Endothelial cell of umbilical vein (primary cell): ENCODE measurements at regions not wholly inside any gene's neighbourhood (a gene's known extent, or its start where the extent isn't known, plus 50 kb on each side); places are given as distances from the start of the nearest gene placed in this dataset.

Experiments used
- BruUV-seq: library from RNA; stranded (reverse); fragments of 400-500 nt; replicated peaks from 2 replicates; lab custom pipeline; 2021; lab: Mats Ljungman, UMichigan
- CTCF ChIA-PET: fragments of 300-600, 350-600 bp; sonication (Branson Sonifier 250); formaldehyde crosslinking; loops from one replicate; lab custom pipeline; 2021; ENCODE audit warnings: antibody characterized with exemption, inconsistent platforms; lab: Charles Lee
- POLR2A ChIA-PET: fragments of 300-600, 350-600 bp; sonication (Branson Sonifier 250); formaldehyde crosslinking; loops from one replicate; lab custom pipeline; 2021; ENCODE audit warnings: antibody characterized with exemption, inconsistent platforms; lab: Charles Lee
- DNase-seq: peaks from one replicate; pipeline ENCODE4 v3.0.0-alpha.2; 2011; ENCODE audit warnings: low read depth, low spot score
- FAIRE-seq: peaks from 2 replicates; lab custom pipeline; 2011; peaks lifted over from hg19 to GRCh38; lab: Jason Lieb, UNC
- H2AFZ ChIP-seq: 2 replicates; pipeline ENCODE4 v1.6.0; 2012; ENCODE audit warnings: low read depth, low read length, control low read depth, inconsistent platforms
- H3K27ac ChIP-seq: 2 replicates; pipeline ENCODE4 v1.5.1; 2011; ENCODE audit warnings: low read depth, mild to moderate bottlenecking, control low read depth, low read length, moderate library complexity; ENCODE audit not compliant: insufficient read depth
- H3K27me3 ChIP-seq, 2 experiments: 2 replicates each; pipeline versions ENCODE4 v1.6.0 to v1.6.1; 2011; ENCODE audit warnings: low read length in 2 of 2, mixed read lengths in 1 of 2; ENCODE audit not compliant: control insufficient read depth in 2 of 2, insufficient read depth in 2 of 2
- H3K36me3 ChIP-seq, 2 experiments: 2 replicates in 1 of 2; 3 replicates in 1 of 2; pipeline ENCODE4 v1.5.1; 2011; ENCODE audit warnings: low read length in 2 of 2, mild to moderate bottlenecking in 1 of 2, moderate library complexity in 1 of 2; ENCODE audit not compliant: control insufficient read depth in 2 of 2, insufficient read depth in 2 of 2; ENCODE audit errors: extremely low read depth in 1 of 2
- H3K4me1 ChIP-seq: 3 replicates; pipeline ENCODE4 v1.5.1; 2011; ENCODE audit warnings: mild to moderate bottlenecking, low read length; ENCODE audit not compliant: control insufficient read depth, insufficient read depth; ENCODE audit errors: extremely low read depth
- H3K4me2 ChIP-seq: 2 replicates; pipeline ENCODE4 v1.6.1; 2011; ENCODE audit warnings: low read length, control low read depth, mixed read lengths; ENCODE audit not compliant: insufficient read depth
- H3K4me3 ChIP-seq, 3 experiments: fragments of 200-600 bp in 1 of 3; sonication (generic), shearing (Covaris generic) in 1 of 3; replicated peaks in 1 of 3; 2 replicates each; pipeline ENCODE4 v1.5.1; 2011 to 2016; ENCODE audit warnings: control low read depth in 3 of 3, low read length in 3 of 3, mild to moderate bottlenecking in 2 of 3, inconsistent platforms in 1 of 3, low read depth in 1 of 3, moderate library complexity in 1 of 3; ENCODE audit not compliant: insufficient read depth in 1 of 3
- H3K79me2 ChIP-seq: 2 replicates; pipeline ENCODE4 v1.6.0; 2012; ENCODE audit warnings: low read length, inconsistent platforms; ENCODE audit not compliant: control insufficient read depth, insufficient read depth
- H3K9ac ChIP-seq: replicated peaks from 2 replicates; pipeline ENCODE3; 2011; ENCODE audit warnings: low read length, control low read depth; ENCODE audit not compliant: insufficient read depth; ENCODE audit errors: extremely low read depth
- H3K9me1 ChIP-seq: replicated peaks from 3 replicates; pipeline ENCODE4 v1.6.0; 2011; ENCODE audit warnings: mild to moderate bottlenecking, low read length; ENCODE audit not compliant: control insufficient read depth, insufficient read depth; ENCODE audit errors: extremely low read depth
- H3K9me3 ChIP-seq: replicated peaks from 2 replicates; pipeline ENCODE4 v1.5.1; 2012; ENCODE audit warnings: low read length, inconsistent platforms; ENCODE audit not compliant: control insufficient read depth, insufficient read depth
- H4K20me1 ChIP-seq: replicated peaks from 2 replicates; pipeline ENCODE3; 2011; ENCODE audit warnings: mild to moderate bottlenecking, low read length; ENCODE audit not compliant: control insufficient read depth, insufficient read depth; ENCODE audit errors: extremely low read depth
- CTCF ChIP-seq, 2 donors: IDR thresholded peaks; 1 replicate in 1 of 2; 2 replicates in 1 of 2; pipeline ENCODE4 v1.5.1; 2011; ENCODE audit warnings: low read length in 2 of 2, mild to moderate bottlenecking in 2 of 2, moderate library complexity in 2 of 2, control low read depth in 1 of 2, inconsistent platforms in 1 of 2, low read depth in 1 of 2; ENCODE audit not compliant: insufficient read depth in 1 of 2; ENCODE audit errors: extremely low read depth in 1 of 2
- EZH2 ChIP-seq: IDR thresholded peaks from 2 replicates; pipeline ENCODE4 v1.6.1; 2012; ENCODE audit warnings: borderline replicate concordance, low read depth, mild to moderate bottlenecking, moderate library complexity, low read length, inconsistent platforms; ENCODE audit not compliant: severe bottlenecking
- FOS ChIP-seq: IDR thresholded peaks from 2 replicates; pipeline ENCODE4 v1.6.1; 2011; ENCODE audit warnings: mild to moderate bottlenecking, low read length, moderate library complexity, borderline replicate concordance; ENCODE audit not compliant: insufficient read depth
- GATA2 ChIP-seq: IDR thresholded peaks from 2 replicates; pipeline ENCODE4 v1.7.0; 2011; ENCODE audit warnings: low read depth, mild to moderate bottlenecking, moderate library complexity, mixed read lengths, low read length; ENCODE audit not compliant: insufficient read length, insufficient read depth
- JUN ChIP-seq: IDR thresholded peaks from 2 replicates; pipeline ENCODE4 v1.6.1; 2011; ENCODE audit warnings: borderline replicate concordance, low read depth; ENCODE audit not compliant: insufficient read length, insufficient read depth
- MAX ChIP-seq: IDR thresholded peaks from 2 replicates; pipeline ENCODE4 v1.6.1; 2011; ENCODE audit not compliant: insufficient read depth, insufficient read length
- MYC ChIP-seq: IDR thresholded peaks from one replicate; pipeline ENCODE4 v1.6.1; 2011; ENCODE audit warnings: mild to moderate bottlenecking, low read depth, low read length
- POLR2A ChIP-seq: IDR thresholded peaks from 2 replicates; pipeline ENCODE4 v1.6.1; 2012; ENCODE audit warnings: low read depth, mild to moderate bottlenecking, control low read depth, low read length
- POLR2AphosphoS5 ChIP-seq: IDR thresholded peaks from 2 replicates; pipeline ENCODE4 v1.6.1; 2012; ENCODE audit warnings: low read depth, mild to moderate bottlenecking, control low read depth, low read length, moderate library complexity; ENCODE audit not compliant: insufficient read depth
- dilution Hi-C: fragments of 300-500 bp; cut with MboI; formaldehyde crosslinking; loops from one replicate; pipeline ENCODE4 v1.15.0; 2019; ENCODE audit warnings: low sequenced_read_pairs; ENCODE audit not compliant: extremely low pct_ligation_motif_present
- intact Hi-C: fragments of 100-400 bp; cut with micrococcal nuclease; formaldehyde crosslinking; loops from one replicate; pipeline ENCODE4 v1.10.0; 2022

GRCh38 chr4:25575611-25576010, 80.0 kb upstream of the SLC34A2 start:
- Histone ChIP-seq H3K9me3 (no peaks in the 10 kb centered on the region), H4K20me1 (no peaks in the 10 kb centered on the region), H3K27me3 (no peaks in the 10 kb centered on the region), H3K27ac (no peak overlapping the region), H2AFZ (no peak overlapping the region), H3K9ac (no peak overlapping the region), H3K4me1 (no peaks in the 10 kb centered on the region), H3K79me2 (no peaks in the 10 kb centered on the region), H3K9me1 (no peaks in the 10 kb centered on the region), H3K4me2 (no peak overlapping the region), H3K4me3 (no peak overlapping the region), H3K36me3 (no peaks in the 10 kb centered on the region)
- intact Hi-C loops = no loop called here
- CTCF ChIA-PET = no interaction called here
- no peak for FAIRE-seq
- TF ChIP-seq MYC (no peak), EZH2 (no peak)
- dilution Hi-C loops = no loop called here
- no TSS peak for BruUV-seq
- POLR2A ChIA-PET = interaction anchor here (0.5 kb wide), 1 partner anchor 9 kb away, joined by 3 read pairs; no protein-coding TSS in a partner anchor
- no peak for DNase-seq

GRCh38 chr4:25578432-25578831, 77.2 kb upstream of the SLC34A2 start:
- intact Hi-C loops = no loop called here
- no TSS peak for BruUV-seq

More at GRCh38 chr4:25578432-25578831, 77.2 kb upstream of the SLC34A2 start:
- dilution Hi-C loops = no loop called here
- no peaks in the 10 kb centered on the region for H3K9me3 ChIP-seq
- ChIA-PET CTCF (interaction anchor here (1.1 to 1.2 kb wide), 2 partner anchors 9 to 137 kb away, joined by 3 to 7 read pairs; no protein-coding TSS in a partner anchor), POLR2A (no interaction called here)
- no peaks in the 10 kb centered on the region for H3K27me3 ChIP-seq
- no peaks in the 10 kb centered on the region for H4K20me1 ChIP-seq
- H3K4me3 ChIP-seq = no peak overlapping the region
- no peak overlapping the region for H3K27ac ChIP-seq
- FAIRE-seq = no peak
- no peaks in the 10 kb centered on the region for H3K4me1 ChIP-seq
- no peak for DNase-seq
- no peak overlapping the region for H2AFZ ChIP-seq
- no peaks in the 10 kb centered on the region for H3K79me2 ChIP-seq
- TF ChIP-seq MAX = no peak
- no peak for TF ChIP-seq FOS
- TF ChIP-seq POLR2AphosphoS5 = no peak
- no peak for TF ChIP-seq MYC
- TF ChIP-seq JUN = no peak
- TF ChIP-seq EZH2 = no peak
- no peak for TF ChIP-seq GATA2
- no peak for TF ChIP-seq CTCF (IDR thresholded peaks at IDR 0.05; ENCODE audit: extremely low read depth in 1 of 2, insufficient read depth in 1 of 2, low read depth in 1 of 2, low read length in 2 of 2)
- TF ChIP-seq POLR2A = no peak
- no peaks in the 10 kb centered on the region for H3K9me1 ChIP-seq
- no peak overlapping the region for H3K4me2 ChIP-seq
- no peaks in the 10 kb centered on the region for H3K36me3 ChIP-seq
- H3K9ac ChIP-seq = no peak overlapping the region
